Suprapubic skin (tissue), 4 donors: ENCODE measurements at regions not wholly inside any gene's neighbourhood (a gene's known extent, or its start where the extent isn't known, plus 50 kb on each side); places are given as distances from the start of the nearest gene placed in this dataset.
"Not testable (repeated sequence)": the region's sequence is repeated elsewhere in the genome, so short reads cannot be mapped to it uniquely, and the experiment has no call there.

Experiments used
- DNase-seq, 2 donors: peaks; one replicate each; pipeline ENCODE4 v3.0.0-alpha.2; 2019; ENCODE audit warnings: low spot score in 2 of 2
- H3K27ac ChIP-seq: fragments of 200-600 bp; sonication (generic); one replicate; pipeline ENCODE4 v1.5.1; 2019
- H3K27me3 ChIP-seq: fragments of 200-600 bp; sonication (generic); one replicate; pipeline ENCODE4 v1.5.1; 2019
- H3K36me3 ChIP-seq: fragments of 200-600 bp; sonication (generic); one replicate; pipeline ENCODE4 v1.5.1; 2019
- H3K4me1 ChIP-seq: fragments of 200-600 bp; sonication (generic); one replicate; pipeline ENCODE4 v1.5.1; 2019
- H3K4me3 ChIP-seq: fragments of 200-600 bp; sonication (generic); one replicate; pipeline ENCODE4 v1.5.1; 2019; ENCODE audit warnings: mild to moderate bottlenecking
- H3K9me3 ChIP-seq: fragments of 200-600 bp; sonication (generic); one replicate; pipeline ENCODE4 v1.5.1; 2019
- EP300 ChIP-seq: sonication (generic); formaldehyde crosslinking; IDR thresholded peaks from one replicate; pipeline ENCODE4 v1.6.1; 2017; ENCODE audit warnings: antibody characterized with exemption
- POLR2A ChIP-seq, 2 donors: fragments of 450-650 bp; IDR thresholded peaks; one replicate each; pipeline ENCODE4 v1.6.1; 2017; ENCODE audit warnings: antibody characterized with exemption in 2 of 2, mild to moderate bottlenecking in 2 of 2, moderate library complexity in 2 of 2
- POLR2AphosphoS5 ChIP-seq, 3 donors: sonication (generic); formaldehyde crosslinking; IDR thresholded peaks; one replicate each; pipeline ENCODE4 v1.6.1; 2017; ENCODE audit warnings: antibody characterized with exemption in 3 of 3
- WGBS: methylation state at CpG from one replicate; pipeline ENCODE4 v1.1.5; 2018; 5-methylcytosine and 5-hydroxymethylcytosine counted together
- TF ChIP-seq, protein P1 (sequence below), 2 donors: fragments of 200-600 bp in 1 of 2; fragments of 450-650 bp in 1 of 2; sonication (generic) in 1 of 2; IDR thresholded peaks; one replicate each; pipeline ENCODE4 v1.5.1; 2016 to 2019; ENCODE audit warnings: antibody characterized with exemption in 2 of 2, mild to moderate bottlenecking in 1 of 2, moderate library complexity in 1 of 2

GRCh38 chrX:25108481-25108880 is 92.7 kb upstream of the ARX start:
- no peak overlapping the region for H3K4me3 ChIP-seq
- H3K27me3 ChIP-seq: no peaks in the 10 kb centered on the region
- no peak overlapping the region for H3K27ac ChIP-seq
- no peaks in the 10 kb centered on the region for H3K4me1 ChIP-seq
- WGBS: 69% methylated on average over 2 of the region's 2 CpGs
- H3K9me3 ChIP-seq: no peaks in the 10 kb centered on the region
- TF ChIP-seq, protein P1, sequence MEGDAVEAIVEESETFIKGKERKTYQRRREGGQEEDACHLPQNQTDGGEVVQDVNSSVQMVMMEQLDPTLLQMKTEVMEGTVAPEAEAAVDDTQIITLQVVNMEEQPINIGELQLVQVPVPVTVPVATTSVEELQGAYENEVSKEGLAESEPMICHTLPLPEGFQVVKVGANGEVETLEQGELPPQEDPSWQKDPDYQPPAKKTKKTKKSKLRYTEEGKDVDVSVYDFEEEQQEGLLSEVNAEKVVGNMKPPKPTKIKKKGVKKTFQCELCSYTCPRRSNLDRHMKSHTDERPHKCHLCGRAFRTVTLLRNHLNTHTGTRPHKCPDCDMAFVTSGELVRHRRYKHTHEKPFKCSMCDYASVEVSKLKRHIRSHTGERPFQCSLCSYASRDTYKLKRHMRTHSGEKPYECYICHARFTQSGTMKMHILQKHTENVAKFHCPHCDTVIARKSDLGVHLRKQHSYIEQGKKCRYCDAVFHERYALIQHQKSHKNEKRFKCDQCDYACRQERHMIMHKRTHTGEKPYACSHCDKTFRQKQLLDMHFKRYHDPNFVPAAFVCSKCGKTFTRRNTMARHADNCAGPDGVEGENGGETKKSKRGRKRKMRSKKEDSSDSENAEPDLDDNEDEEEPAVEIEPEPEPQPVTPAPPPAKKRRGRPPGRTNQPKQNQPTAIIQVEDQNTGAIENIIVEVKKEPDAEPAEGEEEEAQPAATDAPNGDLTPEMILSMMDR (IDR thresholded peaks at IDR 0.05): no peak
- TF ChIP-seq POLR2A (IDR thresholded peaks at IDR 0.05) (no peak), EP300 (no peak), POLR2AphosphoS5 (IDR thresholded peaks at IDR 0.05) (no peak)
- no peak for DNase-seq
- H3K36me3 ChIP-seq: no peaks in the 10 kb centered on the region

DNA sequence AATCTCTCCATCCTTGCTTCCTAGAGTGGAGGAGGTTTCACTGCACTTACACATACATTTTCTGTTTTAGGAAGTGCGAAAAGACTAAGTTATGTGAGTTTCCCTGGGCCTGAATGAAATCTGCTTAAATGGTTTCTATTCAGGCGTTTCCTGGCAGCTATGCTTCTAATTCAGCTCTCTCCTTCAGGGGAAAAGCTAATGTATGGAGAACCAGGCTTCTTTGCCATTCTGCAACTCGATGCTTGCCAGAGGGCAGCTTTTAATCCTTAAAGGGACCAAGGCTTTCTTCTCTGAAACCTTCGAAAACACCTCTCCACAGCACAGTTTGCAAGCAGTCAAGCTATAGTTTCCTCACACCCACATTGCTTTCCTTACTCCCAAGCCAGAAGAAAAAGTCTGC is 89.5 kb upstream of the ARX start:
- Histone ChIP-seq H3K4me1 (no peaks in the 10 kb centered on the region), H3K27me3 (no peaks in the 10 kb centered on the region), H3K4me3 (no peak overlapping the region), H3K9me3 (no peaks in the 10 kb centered on the region), H3K27ac (no peak overlapping the region), H3K36me3 (no peaks in the 10 kb centered on the region)
- TF ChIP-seq EP300 (no peak), POLR2A (IDR thresholded peaks at IDR 0.05) (no peak), POLR2AphosphoS5 (IDR thresholded peaks at IDR 0.05) (no peak)
- TF ChIP-seq, protein P1 (IDR thresholded peaks at IDR 0.05): no peak
- DNase-seq: no peak
- 47% methylated on average over 4 of the region's 4 CpGs for WGBS

- no peak for DNase-seq
- 67% methylated on average over 3 of the region's 3 CpGs for WGBS
These were observed 80.8 kb upstream of the ARX start for GRCh38 chrX:25096522-25097045.

GRCh38 chrX:25091152-25091551 is 75.4 kb upstream of the ARX start:
- H3K27ac ChIP-seq, H3K36me3 ChIP-seq, H3K4me3 ChIP-seq, DNase-seq, H3K9me3 ChIP-seq, H3K4me1 ChIP-seq, H3K27me3 ChIP-seq: not testable (repeated sequence)
- WGBS: 55% methylated on average over 1 of the region's 1 CpG

More at GRCh38 chrX:25096522-25097045, 80.8 kb upstream of the ARX start:
- H3K4me3 ChIP-seq: no peak overlapping the region
- no peaks in the 10 kb centered on the region for H3K27me3 ChIP-seq
- H3K9me3 ChIP-seq: no peaks in the 10 kb centered on the region
- H3K36me3 ChIP-seq: no peaks in the 10 kb centered on the region
- H3K4me1 ChIP-seq: no peaks in the 10 kb centered on the region
- TF ChIP-seq POLR2A (IDR thresholded peaks at IDR 0.05) (no peak), EP300 (no peak), POLR2AphosphoS5 (IDR thresholded peaks at IDR 0.05) (no peak)
- TF ChIP-seq, protein P1 (IDR thresholded peaks at IDR 0.05): no peak
- no peak overlapping the region for H3K27ac ChIP-seq

DNA sequence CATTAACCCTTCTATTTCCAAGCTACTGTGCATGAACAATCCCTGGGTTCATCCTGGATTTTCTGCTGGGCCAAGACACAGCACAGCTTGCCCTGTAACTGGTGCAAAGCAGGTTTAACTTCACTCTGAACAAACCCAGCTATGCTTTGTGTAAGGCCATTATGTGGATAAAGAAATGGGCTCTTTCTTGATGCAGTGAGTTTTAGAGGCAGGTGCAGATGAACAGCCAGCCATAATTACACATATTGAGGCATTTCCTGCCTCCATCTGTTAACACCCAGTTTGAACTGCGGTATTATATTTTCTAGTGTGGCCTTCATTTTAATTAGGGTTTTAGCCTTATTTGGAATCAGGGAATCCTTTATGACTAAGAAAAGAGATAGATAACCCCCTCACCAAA is 68.7 kb upstream of the ARX start:
- H3K4me1 ChIP-seq: no peaks in the 10 kb centered on the region
- DNase-seq: no peak
- no peak overlapping the region for H3K4me3 ChIP-seq
- no peaks in the 10 kb centered on the region for H3K27me3 ChIP-seq
- H3K9me3 ChIP-seq: no peaks in the 10 kb centered on the region
- 72% methylated on average over 1 of the region's 1 CpG for WGBS
- H3K36me3 ChIP-seq: no peaks in the 10 kb centered on the region
- no peak overlapping the region for H3K27ac ChIP-seq
- TF ChIP-seq EP300 (no peak), POLR2A (IDR thresholded peaks at IDR 0.05) (no peak), POLR2AphosphoS5 (IDR thresholded peaks at IDR 0.05) (no peak)
- TF ChIP-seq, protein P1 (IDR thresholded peaks at IDR 0.05): no peak

DNA sequence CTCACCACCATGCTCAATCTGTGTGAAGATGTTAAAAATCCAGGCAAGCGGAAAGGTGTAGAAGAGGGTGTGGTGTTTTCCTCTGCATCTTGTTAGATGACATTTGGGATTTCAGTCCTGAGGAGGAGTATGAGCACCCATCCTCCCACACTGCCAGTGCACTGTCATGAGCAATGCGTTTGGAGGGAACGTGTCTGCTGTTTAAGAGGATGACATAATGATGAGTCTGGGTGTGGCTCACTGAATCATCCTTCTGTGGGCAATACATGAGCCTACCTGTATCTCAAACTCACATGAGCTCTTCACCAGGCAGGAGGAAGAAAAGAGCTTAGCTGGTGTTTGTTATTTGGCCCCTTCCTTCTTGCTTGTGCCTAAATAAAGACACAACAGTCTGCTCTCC is 67.9 kb upstream of the ARX start:
- no peak for TF ChIP-seq POLR2A (IDR thresholded peaks at IDR 0.05)
- TF ChIP-seq EP300: no peak
- TF ChIP-seq, protein P1 (IDR thresholded peaks at IDR 0.05): no peak
- no peak for TF ChIP-seq POLR2AphosphoS5 (IDR thresholded peaks at IDR 0.05)
- H3K27me3 ChIP-seq: no peaks in the 10 kb centered on the region
- DNase-seq: no peak
- 57% methylated on average over 3 of the region's 3 CpGs for WGBS
- no peaks in the 10 kb centered on the region for H3K9me3 ChIP-seq
- H3K36me3 ChIP-seq: no peaks in the 10 kb centered on the region
- no peak overlapping the region for H3K27ac ChIP-seq
- no peaks in the 10 kb centered on the region for H3K4me1 ChIP-seq
- no peak overlapping the region for H3K4me3 ChIP-seq
